ENCODE measurements at regions not wholly inside any gene's neighbourhood (a gene's known extent, or its start where the extent isn't known, plus 50 kb on each side); places are given as distances from the start of the nearest gene placed in this dataset.

GRCh38 chr18:25659541-25659940, 307.6 kb upstream of the ZNF521 start:
- TF ChIP-seq POLR2A (IDR thresholded peaks at IDR 0.05) (no peak), POLR2AphosphoS5 (IDR thresholded peaks at IDR 0.05) (no peak)
- TF ChIP-seq, protein P1, sequence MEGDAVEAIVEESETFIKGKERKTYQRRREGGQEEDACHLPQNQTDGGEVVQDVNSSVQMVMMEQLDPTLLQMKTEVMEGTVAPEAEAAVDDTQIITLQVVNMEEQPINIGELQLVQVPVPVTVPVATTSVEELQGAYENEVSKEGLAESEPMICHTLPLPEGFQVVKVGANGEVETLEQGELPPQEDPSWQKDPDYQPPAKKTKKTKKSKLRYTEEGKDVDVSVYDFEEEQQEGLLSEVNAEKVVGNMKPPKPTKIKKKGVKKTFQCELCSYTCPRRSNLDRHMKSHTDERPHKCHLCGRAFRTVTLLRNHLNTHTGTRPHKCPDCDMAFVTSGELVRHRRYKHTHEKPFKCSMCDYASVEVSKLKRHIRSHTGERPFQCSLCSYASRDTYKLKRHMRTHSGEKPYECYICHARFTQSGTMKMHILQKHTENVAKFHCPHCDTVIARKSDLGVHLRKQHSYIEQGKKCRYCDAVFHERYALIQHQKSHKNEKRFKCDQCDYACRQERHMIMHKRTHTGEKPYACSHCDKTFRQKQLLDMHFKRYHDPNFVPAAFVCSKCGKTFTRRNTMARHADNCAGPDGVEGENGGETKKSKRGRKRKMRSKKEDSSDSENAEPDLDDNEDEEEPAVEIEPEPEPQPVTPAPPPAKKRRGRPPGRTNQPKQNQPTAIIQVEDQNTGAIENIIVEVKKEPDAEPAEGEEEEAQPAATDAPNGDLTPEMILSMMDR (IDR thresholded peaks at IDR 0.05): no peak
